GM23338 (cell line): ENCODE measurements at regions not wholly inside any gene's neighbourhood (a gene's known extent, or its start where the extent isn't known, plus 50 kb on each side); places are given as distances from the start of the nearest gene placed in this dataset.

Source experiments
- ATAC-seq: fragments of 200-7000 bp; cut with Tn5 transposase; 3 replicates; pipeline ENCODE4 v1.9.1; 2020
- DNase-seq: peaks from one replicate; pipeline ENCODE4 v3.0.0-alpha.2; 2015; ENCODE audit warnings: low spot score
- H2AFZ ChIP-seq: fragments of 200-600 bp; sonication (generic); 2 replicates; pipeline ENCODE4 v1.8.0; 2016; ENCODE audit warnings: antibody characterized with exemption, mild to moderate bottlenecking, moderate library complexity
- H3F3A ChIP-seq: fragments of 200-600 bp; sonication (generic); replicated peaks from 2 replicates; pipeline ENCODE4 v1.8.0; 2017; ENCODE audit warnings: antibody characterized with exemption, mixed run types, low read depth
- H3K27ac ChIP-seq: fragments of 200-600 bp; sonication (generic); 2 replicates; pipeline ENCODE4 v1.6.1; 2016; ENCODE audit warnings: low read depth
- H3K27me3 ChIP-seq: fragments of 200-600 bp; sonication (generic); 2 replicates; pipeline ENCODE4 v1.8.0; 2016; ENCODE audit warnings: mild to moderate bottlenecking, mixed run types, moderate library complexity; ENCODE audit not compliant: insufficient read depth
- H3K36me3 ChIP-seq: fragments of 200-600 bp; sonication (generic); 2 replicates; pipeline ENCODE4 v1.8.0; 2016; ENCODE audit warnings: mild to moderate bottlenecking; ENCODE audit not compliant: insufficient read depth
- H3K4me1 ChIP-seq: fragments of 200-600 bp; sonication (generic); 2 replicates; pipeline ENCODE4 v1.8.0; 2016; ENCODE audit warnings: mild to moderate bottlenecking, moderate library complexity; ENCODE audit not compliant: insufficient read depth
- H3K4me2 ChIP-seq: fragments of 200-600 bp; sonication (generic); 2 replicates; pipeline ENCODE4 v1.7.1; 2017; ENCODE audit warnings: mixed run types
- H3K4me3 ChIP-seq: fragments of 200-600 bp; sonication (generic); 2 replicates; pipeline ENCODE4 v1.6.1; 2016; ENCODE audit warnings: mixed run types
- H3K79me2 ChIP-seq: fragments of 200-600 bp; sonication (generic); replicated peaks from 2 replicates; pipeline ENCODE4 v1.8.0; 2017; ENCODE audit warnings: mild to moderate bottlenecking; ENCODE audit not compliant: insufficient read depth
- H3K9me2 ChIP-seq: fragments of 200-600 bp; sonication (generic); 2 replicates; pipeline ENCODE4 v1.8.0; 2017; ENCODE audit not compliant: insufficient read depth
- H4K20me1 ChIP-seq: fragments of 200-600 bp; sonication (generic); replicated peaks from 2 replicates; pipeline ENCODE4 v1.8.0; 2017; ENCODE audit warnings: mild to moderate bottlenecking; ENCODE audit not compliant: insufficient read depth
- H3K27ac Mint-ChIP-seq: 2 replicates; pipeline ENCODE4 v1.8.0; 2020; ENCODE audit warnings: inconsistent platforms, mild to moderate bottlenecking, moderate library complexity, mixed read lengths
- H3K27me3 Mint-ChIP-seq: 3 replicates; pipeline ENCODE4 v1.8.0; 2022; ENCODE audit warnings: low read depth, mild to moderate bottlenecking, moderate library complexity, mixed read lengths, inconsistent platforms; ENCODE audit not compliant: insufficient read depth, poor library complexity
- H3K36me3 Mint-ChIP-seq: 3 replicates; pipeline ENCODE4 v1.8.0; 2021; ENCODE audit warnings: low read depth, mild to moderate bottlenecking, inconsistent platforms, moderate library complexity, mixed read lengths
- H3K4me1 Mint-ChIP-seq: 3 replicates; pipeline ENCODE4 v1.8.0; 2020; ENCODE audit warnings: mild to moderate bottlenecking, inconsistent platforms, mixed read lengths
- H3K4me3 Mint-ChIP-seq: 3 replicates; pipeline ENCODE4 v1.8.0; 2021; ENCODE audit warnings: moderate library complexity, mild to moderate bottlenecking, inconsistent platforms, mixed read lengths
- H3K9me3 Mint-ChIP-seq: 3 replicates; pipeline ENCODE4 v1.8.0; 2020; ENCODE audit warnings: moderate library complexity, mild to moderate bottlenecking, inconsistent platforms, mixed read lengths
- CREB1 ChIP-seq: fragments of 250-450 bp; sonication (Bioruptor Pico); IDR thresholded peaks from 2 replicates; pipeline ENCODE4 v1.5.0; 2020; ENCODE audit warnings: low read depth, mild to moderate bottlenecking, moderate library complexity
- CTCF ChIP-seq, 2 experiments: fragments of 200-600 bp in 1 of 2; sonication (generic) in 1 of 2; conservative IDR thresholded peaks; 2 replicates each; pipeline versions ENCODE4 v1.5.1 to v1.6.1; 2016 to 2017; ENCODE audit warnings: antibody characterized with exemption in 2 of 2, low read depth in 2 of 2, mild to moderate bottlenecking in 2 of 2, moderate library complexity in 1 of 2
- EZH2 ChIP-seq: fragments of 200-600 bp; sonication (generic); IDR thresholded peaks from one replicate; pipeline ENCODE4 v1.8.0; 2017; ENCODE audit warnings: antibody characterized with exemption, mild to moderate bottlenecking, low read depth; ENCODE audit not compliant: unreplicated experiment
- EZH2phosphoT487 ChIP-seq: fragments of 200-600 bp; sonication (generic); IDR thresholded peaks from one replicate; pipeline ENCODE4 v1.8.1; 2018; ENCODE audit warnings: antibody characterized with exemption; ENCODE audit not compliant: unreplicated experiment
- JUNB ChIP-seq: IDR thresholded peaks from one replicate; pipeline ENCODE4 v1.6.1; 2016; ENCODE audit warnings: antibody characterized with exemption; ENCODE audit not compliant: unreplicated experiment
- NANOG ChIP-seq: IDR thresholded peaks from 2 replicates; pipeline ENCODE4 v1.6.1; 2016; ENCODE audit warnings: antibody characterized with exemption, borderline replicate concordance
- POLR2AphosphoS5 ChIP-seq: IDR thresholded peaks from 2 replicates; pipeline ENCODE4 v1.6.1; 2016; ENCODE audit warnings: antibody characterized with exemption, low read depth
- REST ChIP-seq: IDR thresholded peaks from one replicate; pipeline ENCODE4 v1.6.1; 2018; ENCODE audit warnings: antibody characterized with exemption; ENCODE audit not compliant: unreplicated experiment
- STAT1 ChIP-seq: IDR thresholded peaks from one replicate; pipeline ENCODE4 v1.6.1; 2016; ENCODE audit warnings: antibody characterized with exemption; ENCODE audit not compliant: unreplicated experiment
- ZNF114 ChIP-seq: fragments of 250-450 bp; sonication (Bioruptor Pico); IDR thresholded peaks from 2 replicates; pipeline ENCODE4 v1.5.0; 2020; ENCODE audit warnings: mild to moderate bottlenecking, moderate library complexity
- ZNF331 ChIP-seq: fragments of 250-450 bp; sonication (Bioruptor Pico); IDR thresholded peaks from 2 replicates; pipeline ENCODE4 v1.5.0; 2020; ENCODE audit warnings: low read depth, mild to moderate bottlenecking, moderate library complexity
- ZNF462 ChIP-seq: fragments of 250-450 bp; sonication (Bioruptor Pico); IDR thresholded peaks from 2 replicates; pipeline ENCODE4 v1.5.0; 2020; ENCODE audit warnings: mild to moderate bottlenecking, moderate library complexity
- TF ChIP-seq, protein P1 (sequence below): IDR thresholded peaks from 2 replicates; pipeline ENCODE4 v1.6.1; 2016; ENCODE audit warnings: antibody characterized with exemption

- Histone ChIP-seq H3K27ac (no peak overlapping the region), H3K4me1 (no peaks in the 10 kb centered on the region; the same call in 1 of the 2 replicates), H4K20me1 (no peaks in the 10 kb centered on the region), H3K79me2 (no peaks in the 10 kb centered on the region), H3K36me3 (no peaks in the 10 kb centered on the region; the same call in 1 of the 2 replicates), H3K27me3 (no peaks in the 10 kb centered on the region), H3K4me3 (no peak overlapping the region), H3K4me2 (no peak overlapping the region), H3F3A (no peaks in the 10 kb centered on the region), H2AFZ (peak overlapping the region; percentile 33; the same call in 1 of the 2 replicates), H3K9me2 (no peaks in the 10 kb centered on the region)
- Mint-ChIP-seq H3K4me1 (peaks cover 9% of the 10 kb centered on the region), H3K4me3 (no peak overlapping the region), H3K27me3 (no peaks in the 10 kb centered on the region), H3K36me3 (peaks cover 15% of the 10 kb centered on the region; the same call in 2 of the 3 replicates), H3K9me3 (peaks cover 18% of the 10 kb centered on the region), H3K27ac (no peak overlapping the region)
- TF ChIP-seq REST, result no peak
- TF ChIP-seq ZNF331 (CRISPR knock-in tag), result no peak
- no peak for TF ChIP-seq CREB1 (CRISPR knock-in tag)
- no peak for TF ChIP-seq ZNF462 (CRISPR knock-in tag)
- no peak for TF ChIP-seq CTCF (conservative IDR thresholded peaks at IDR 0.05; ENCODE audit: low read depth in 2 of 2)
- TF ChIP-seq NANOG, result no peak
- TF ChIP-seq STAT1, result no peak
- TF ChIP-seq JUNB, result no peak
- TF ChIP-seq, protein P1, sequence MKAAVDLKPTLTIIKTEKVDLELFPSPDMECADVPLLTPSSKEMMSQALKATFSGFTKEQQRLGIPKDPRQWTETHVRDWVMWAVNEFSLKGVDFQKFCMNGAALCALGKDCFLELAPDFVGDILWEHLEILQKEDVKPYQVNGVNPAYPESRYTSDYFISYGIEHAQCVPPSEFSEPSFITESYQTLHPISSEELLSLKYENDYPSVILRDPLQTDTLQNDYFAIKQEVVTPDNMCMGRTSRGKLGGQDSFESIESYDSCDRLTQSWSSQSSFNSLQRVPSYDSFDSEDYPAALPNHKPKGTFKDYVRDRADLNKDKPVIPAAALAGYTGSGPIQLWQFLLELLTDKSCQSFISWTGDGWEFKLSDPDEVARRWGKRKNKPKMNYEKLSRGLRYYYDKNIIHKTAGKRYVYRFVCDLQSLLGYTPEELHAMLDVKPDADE, result no peak
- no peak for TF ChIP-seq EZH2
- no peak for TF ChIP-seq EZH2phosphoT487
- no peak for TF ChIP-seq ZNF114
- no peak for TF ChIP-seq POLR2AphosphoS5
- ATAC-seq (no peak), DNase-seq (no peak)
Measured at GRCh38 chr4:185992585-185992984, 76.4 kb upstream of the TLR3 start.
